Upper lobe of right lung (tissue), 1 donor: ENCODE measurements at regions not wholly inside any gene's neighbourhood (a gene's known extent, or its start where the extent isn't known, plus 50 kb on each side); places are given as distances from the start of the nearest gene placed in this dataset.

Experiments used
- ATAC-seq: fragments of 200-7000 bp; cut with Tn5 transposase; one replicate; pipeline ENCODE4 v1.9.1; 2020; ENCODE audit warnings: mild to moderate bottlenecking, moderate library complexity
- DNase-seq: peaks from one replicate; pipeline ENCODE4 v3.0.0-alpha.2; 2020
- H3K27ac ChIP-seq: fragments of 200-600 bp; one replicate; pipeline ENCODE4 v1.8.0; 2022
- H3K27me3 ChIP-seq: fragments of 200-600 bp; one replicate; pipeline ENCODE4 v1.8.0; 2022; ENCODE audit warnings: mild to moderate bottlenecking
- H3K36me3 ChIP-seq: fragments of 200-600 bp; one replicate; pipeline ENCODE4 v1.8.0; 2022
- H3K4me1 ChIP-seq: fragments of 200-600 bp; one replicate; pipeline ENCODE4 v1.8.0; 2022
- H3K4me3 ChIP-seq: fragments of 200-600 bp; one replicate; pipeline ENCODE4 v1.8.0; 2022; ENCODE audit warnings: mild to moderate bottlenecking
- H3K9me3 ChIP-seq: fragments of 200-600 bp; one replicate; pipeline ENCODE4 v1.8.0; 2022
- intact Hi-C: fragments of 100-400 bp; cut with DNase I; formaldehyde crosslinking; loops from one replicate; pipeline ENCODE4 v1.11.0; 2022
- TF ChIP-seq, protein P1 (sequence below): fragments of 200-600 bp; IDR thresholded peaks from one replicate; pipeline ENCODE4 v1.8.0; 2022; ENCODE audit warnings: antibody characterized with exemption
- donor health status: DM: no; HTN: yes; CAD: no; lungs with severe emphysema.

DNA sequence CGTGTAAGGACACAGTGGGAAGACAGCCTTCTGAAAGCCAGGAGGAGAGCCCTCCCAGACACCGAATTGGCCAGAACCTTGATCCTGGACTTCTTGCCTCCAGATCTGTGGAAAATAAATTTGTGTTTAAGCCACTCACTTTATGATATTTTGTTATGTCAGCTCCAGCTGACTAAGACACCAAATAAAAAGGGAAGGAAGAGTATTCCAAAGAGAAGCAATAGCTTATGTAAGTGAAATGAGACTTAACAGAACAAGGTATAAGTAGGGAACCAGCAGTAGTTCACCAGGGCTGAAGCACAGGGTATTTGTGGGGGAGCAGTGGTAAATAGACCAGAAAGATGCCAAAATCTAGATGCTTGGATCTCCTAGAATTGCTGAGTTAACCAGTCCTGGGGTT lies 94.2 kb upstream of the WLS start:
- Histone ChIP-seq H3K4me1 (no peaks in the 10 kb centered on the region), H3K4me3 (no peak overlapping the region), H3K9me3 (no peaks in the 10 kb centered on the region), H3K27ac (no peak overlapping the region), H3K36me3 (no peaks in the 10 kb centered on the region), H3K27me3 (no peaks in the 10 kb centered on the region)
- DNase-seq: no peak
- intact Hi-C loops: loop anchor here (10.0 kb wide), 1 partner anchor 202 kb away; no protein-coding TSS in a partner anchor
- TF ChIP-seq, protein P1, sequence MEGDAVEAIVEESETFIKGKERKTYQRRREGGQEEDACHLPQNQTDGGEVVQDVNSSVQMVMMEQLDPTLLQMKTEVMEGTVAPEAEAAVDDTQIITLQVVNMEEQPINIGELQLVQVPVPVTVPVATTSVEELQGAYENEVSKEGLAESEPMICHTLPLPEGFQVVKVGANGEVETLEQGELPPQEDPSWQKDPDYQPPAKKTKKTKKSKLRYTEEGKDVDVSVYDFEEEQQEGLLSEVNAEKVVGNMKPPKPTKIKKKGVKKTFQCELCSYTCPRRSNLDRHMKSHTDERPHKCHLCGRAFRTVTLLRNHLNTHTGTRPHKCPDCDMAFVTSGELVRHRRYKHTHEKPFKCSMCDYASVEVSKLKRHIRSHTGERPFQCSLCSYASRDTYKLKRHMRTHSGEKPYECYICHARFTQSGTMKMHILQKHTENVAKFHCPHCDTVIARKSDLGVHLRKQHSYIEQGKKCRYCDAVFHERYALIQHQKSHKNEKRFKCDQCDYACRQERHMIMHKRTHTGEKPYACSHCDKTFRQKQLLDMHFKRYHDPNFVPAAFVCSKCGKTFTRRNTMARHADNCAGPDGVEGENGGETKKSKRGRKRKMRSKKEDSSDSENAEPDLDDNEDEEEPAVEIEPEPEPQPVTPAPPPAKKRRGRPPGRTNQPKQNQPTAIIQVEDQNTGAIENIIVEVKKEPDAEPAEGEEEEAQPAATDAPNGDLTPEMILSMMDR: no peak
- no peak for ATAC-seq

- no peak for DNase-seq
- no peaks in the 10 kb centered on the region for H3K4me1 ChIP-seq
- H3K27me3 ChIP-seq: no peaks in the 10 kb centered on the region
- ATAC-seq: no peak
- intact Hi-C loops: loop anchor here (10.0 kb wide), 1 partner anchor 200 kb away; no protein-coding TSS in a partner anchor
- H3K27ac ChIP-seq: no peak overlapping the region
- H3K36me3 ChIP-seq: no peaks in the 10 kb centered on the region
- no peaks in the 10 kb centered on the region for H3K9me3 ChIP-seq
- TF ChIP-seq, protein P1: no peak
- H3K4me3 ChIP-seq: no peak overlapping the region
These were observed 92.0 kb upstream of the WLS start for GRCh38 chr1:68324316-68324715.

DNA sequence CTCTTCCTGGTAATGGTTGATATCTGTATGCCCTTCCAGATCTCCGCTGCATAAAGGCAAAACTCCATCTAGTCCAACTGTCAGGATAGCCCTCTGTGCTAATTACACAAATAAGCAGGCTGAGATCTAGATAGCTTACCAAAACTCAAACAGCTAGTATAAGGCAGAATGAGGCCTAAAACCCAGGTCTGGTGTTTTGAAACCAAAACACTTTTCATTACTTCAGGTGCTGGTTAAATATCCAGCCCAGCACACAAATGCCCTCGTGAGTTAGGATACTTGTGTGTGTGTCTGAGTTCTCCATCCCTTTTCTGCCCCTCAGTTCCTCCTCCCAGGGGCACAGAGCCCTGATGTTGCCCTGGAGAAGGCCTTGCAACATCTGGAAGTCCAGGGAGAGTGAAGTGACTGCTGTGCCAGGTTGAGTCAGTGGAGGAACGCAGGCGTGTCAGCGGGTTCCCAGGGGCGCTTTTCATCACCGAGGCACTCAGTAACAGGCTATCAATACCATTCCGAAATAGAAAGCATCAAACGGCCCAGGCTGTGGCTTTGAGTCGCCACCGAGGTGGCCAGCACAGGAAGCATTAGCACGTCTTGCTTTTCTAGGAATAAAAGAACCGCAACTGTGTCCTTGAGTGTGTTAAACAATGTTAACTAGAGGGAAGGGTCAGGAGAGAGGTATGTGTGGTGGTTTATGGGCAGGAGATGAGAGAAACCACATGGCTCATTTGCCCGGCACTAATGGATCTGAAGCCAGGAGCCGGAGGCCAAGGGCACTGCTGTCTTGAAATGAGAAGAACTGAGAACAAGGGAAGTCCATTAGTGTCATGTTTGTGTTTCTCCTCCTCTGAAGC lies 90.7 kb upstream of the WLS start:
- H3K4me3 ChIP-seq: no peak overlapping the region
- no peaks in the 10 kb centered on the region for H3K27me3 ChIP-seq
- TF ChIP-seq, protein P1: no peak
- intact Hi-C loops: loop anchor here (10.0 kb wide), 1 partner anchor 198 kb away; no protein-coding TSS in a partner anchor
- H3K36me3 ChIP-seq: no peaks in the 10 kb centered on the region
- H3K27ac ChIP-seq: no peak overlapping the region
- ATAC-seq (no peak), DNase-seq (no peak)
- no peaks in the 10 kb centered on the region for H3K4me1 ChIP-seq
- no peaks in the 10 kb centered on the region for H3K9me3 ChIP-seq

GRCh38 chr1:68322096-68322495 lies 89.8 kb upstream of the WLS start:
- no peak for ATAC-seq
- Histone ChIP-seq H3K4me3 (no peak overlapping the region), H3K36me3 (no peaks in the 10 kb centered on the region), H3K27me3 (no peaks in the 10 kb centered on the region), H3K4me1 (no peaks in the 10 kb centered on the region), H3K27ac (no peak overlapping the region), H3K9me3 (no peaks in the 10 kb centered on the region)
- no peak for DNase-seq
- TF ChIP-seq, protein P1: no peak
- intact Hi-C loops: loop anchor here (10.0 kb wide), 1 partner anchor 197 kb away; no protein-coding TSS in a partner anchor

GRCh38 chr1:68321084-68321685 lies 88.9 kb upstream of the WLS start:
- intact Hi-C loops: loop anchor here (10.0 kb wide), 1 partner anchor 196 kb away; no protein-coding TSS in a partner anchor

More at GRCh38 chr1:68321084-68321685, 88.9 kb upstream of the WLS start:
- H3K27ac ChIP-seq: no peak overlapping the region
- H3K36me3 ChIP-seq: no peaks in the 10 kb centered on the region
- H3K27me3 ChIP-seq: no peaks in the 10 kb centered on the region
- TF ChIP-seq, protein P1: peak; percentile 68
- DNase-seq (peak; percentile 83), ATAC-seq (peak; percentile 97)
- no peaks in the 10 kb centered on the region for H3K4me1 ChIP-seq
- H3K9me3 ChIP-seq: no peaks in the 10 kb centered on the region
- H3K4me3 ChIP-seq: no peak overlapping the region
